SK-N-MC (cell line): ENCODE measurements at regions not wholly inside any gene's neighbourhood (a gene's known extent, or its start where the extent isn't known, plus 50 kb on each side); places are given as distances from the start of the nearest gene placed in this dataset.
"Not testable (repeated sequence)": the region's sequence is repeated elsewhere in the genome, so short reads cannot be mapped to it uniquely, and the experiment has no call there.

ENCODE experiments used
- DNase-seq: peaks from one replicate; pipeline ENCODE4 v3.0.0-alpha.2; 2011; ENCODE audit warnings: low read depth, low spot score
- H3K27ac ChIP-seq: fragments of 200-600 bp; sonication (generic); 2 replicates; pipeline ENCODE4 v1.5.1; 2016; ENCODE audit warnings: mixed run types
- H3K36me3 ChIP-seq: fragments of 200-600 bp; sonication (generic); 2 replicates; pipeline ENCODE4 v1.6.1; 2017; ENCODE audit warnings: antibody characterized with exemption, low read length, mixed read lengths; ENCODE audit not compliant: insufficient read depth
- H3K4me3 ChIP-seq: fragments of 200-600 bp; sonication (generic); 2 replicates; pipeline ENCODE4 v1.5.1; 2016
- H3K9ac ChIP-seq: fragments of 200-600 bp; sonication (generic); 2 replicates; pipeline ENCODE4 v1.8.0; 2017; ENCODE audit warnings: mixed run types, mixed read lengths; ENCODE audit not compliant: insufficient read length
- H3K9me3 ChIP-seq: fragments of 200-600 bp; sonication (generic); 2 replicates; pipeline ENCODE4 v1.6.1; 2017; ENCODE audit warnings: low read depth, mild to moderate bottlenecking, antibody characterized with exemption, low read length, moderate library complexity, mixed read lengths
- EZH2 ChIP-seq: fragments of 200-600 bp; sonication (generic); IDR thresholded peaks from one replicate; pipeline ENCODE4 v1.6.1; 2017; ENCODE audit warnings: antibody characterized with exemption
- FOXP2 ChIP-seq: optimal IDR thresholded peaks from 2 replicates; pipeline ENCODE3; 2011; ENCODE audit warnings: mild to moderate bottlenecking, moderate library complexity; ENCODE audit not compliant: insufficient read depth; ENCODE audit errors: extremely low read length, control extremely low read depth
- POLR2AphosphoS5 ChIP-seq: IDR thresholded peaks from 2 replicates; pipeline ENCODE4 v1.6.1; 2012; ENCODE audit warnings: mild to moderate bottlenecking, low read depth, low read length, borderline replicate concordance

GRCh38 chr1:98110674-98111073, 189.8 kb upstream of the DPYD start:
- TF ChIP-seq FOXP2: no peak
- TF ChIP-seq EZH2: no peak
- no peak for TF ChIP-seq POLR2AphosphoS5
- H3K9me3 ChIP-seq: no peaks in the 10 kb centered on the region
- H3K4me3 ChIP-seq: no peak overlapping the region
- no peak overlapping the region for H3K27ac ChIP-seq
- DNase-seq: no peak
- no peaks in the 10 kb centered on the region for H3K36me3 ChIP-seq
- H3K9ac ChIP-seq: no peak overlapping the region

GRCh38 chr1:98108378-98108777, 187.5 kb upstream of the DPYD start:
- not testable (repeated sequence) for DNase-seq, H3K9me3 ChIP-seq, H3K27ac ChIP-seq, H3K36me3 ChIP-seq, H3K4me3 ChIP-seq, H3K9ac ChIP-seq

GRCh38 chr1:98107256-98107655, 186.4 kb upstream of the DPYD start:
- Histone ChIP-seq H3K9me3 (no peaks in the 10 kb centered on the region), H3K4me3 (no peak overlapping the region), H3K9ac (no peak overlapping the region), H3K36me3 (no peaks in the 10 kb centered on the region), H3K27ac (no peak overlapping the region)
- TF ChIP-seq FOXP2: no peak
- no peak for TF ChIP-seq EZH2
- TF ChIP-seq POLR2AphosphoS5: no peak
- no peak for DNase-seq

GRCh38 chr1:98104289-98104688, 183.5 kb upstream of the DPYD start:
- TF ChIP-seq EZH2: no peak
- TF ChIP-seq FOXP2: peak; percentile 41
- H3K36me3 ChIP-seq: no peaks in the 10 kb centered on the region
- H3K9me3 ChIP-seq: no peaks in the 10 kb centered on the region
- H3K4me3 ChIP-seq: no peak overlapping the region
- no peak overlapping the region for H3K27ac ChIP-seq
- H3K9ac ChIP-seq: no peak overlapping the region
- no peak for DNase-seq

GRCh38 chr1:98103617-98104285, 182.9 kb upstream of the DPYD start:
- no peak for DNase-seq
- Histone ChIP-seq H3K9ac (no peak overlapping the region), H3K4me3 (no peak overlapping the region), H3K9me3 (no peaks in the 10 kb centered on the region), H3K27ac (no peak overlapping the region), H3K36me3 (no peaks in the 10 kb centered on the region)
- no peak for TF ChIP-seq FOXP2

GRCh38 chr1:98102345-98103030, 181.7 kb upstream of the DPYD start:
- Histone ChIP-seq H3K4me3 (no peak overlapping the region), H3K9ac (no peak overlapping the region), H3K27ac (peak overlapping the region; percentile 37; the same call in 1 of the 2 replicates), H3K9me3 (no peaks in the 10 kb centered on the region), H3K36me3 (no peaks in the 10 kb centered on the region)
- no peak for TF ChIP-seq EZH2
- TF ChIP-seq POLR2AphosphoS5: no peak
- no peak for TF ChIP-seq FOXP2
- DNase-seq: no peak

GRCh38 chr1:98101364-98101763, 180.5 kb upstream of the DPYD start:
- Histone ChIP-seq H3K36me3 (no peaks in the 10 kb centered on the region), H3K9me3 (no peaks in the 10 kb centered on the region), H3K27ac (no peak overlapping the region), H3K4me3 (no peak overlapping the region), H3K9ac (no peak overlapping the region)
- DNase-seq: no peak
- TF ChIP-seq EZH2 (no peak), FOXP2 (no peak), POLR2AphosphoS5 (no peak)

- H3K36me3 ChIP-seq: no peaks in the 10 kb centered on the region
- no peak overlapping the region for H3K9ac ChIP-seq
- no peak for DNase-seq
- H3K4me3 ChIP-seq: no peak overlapping the region
- no peak overlapping the region for H3K27ac ChIP-seq
- no peaks in the 10 kb centered on the region for H3K9me3 ChIP-seq
- TF ChIP-seq EZH2 (no peak), FOXP2 (no peak), POLR2AphosphoS5 (no peak)
Observed at GRCh38 chr1:98099501-98099900, 178.7 kb upstream of the DPYD start.

GRCh38 chr1:98098473-98098872, 177.6 kb upstream of the DPYD start:
- Histone ChIP-seq H3K9ac (no peak overlapping the region), H3K27ac (no peak overlapping the region), H3K36me3 (no peaks in the 10 kb centered on the region), H3K9me3 (no peaks in the 10 kb centered on the region), H3K4me3 (no peak overlapping the region)
- no peak for DNase-seq
- no peak for TF ChIP-seq EZH2
- TF ChIP-seq FOXP2: no peak
- TF ChIP-seq POLR2AphosphoS5: no peak
